ENCODE measurements at regions not wholly inside any gene's neighbourhood (a gene's known extent, or its start where the extent isn't known, plus 50 kb on each side); places are given as distances from the start of the nearest gene placed in this dataset.

DNA sequence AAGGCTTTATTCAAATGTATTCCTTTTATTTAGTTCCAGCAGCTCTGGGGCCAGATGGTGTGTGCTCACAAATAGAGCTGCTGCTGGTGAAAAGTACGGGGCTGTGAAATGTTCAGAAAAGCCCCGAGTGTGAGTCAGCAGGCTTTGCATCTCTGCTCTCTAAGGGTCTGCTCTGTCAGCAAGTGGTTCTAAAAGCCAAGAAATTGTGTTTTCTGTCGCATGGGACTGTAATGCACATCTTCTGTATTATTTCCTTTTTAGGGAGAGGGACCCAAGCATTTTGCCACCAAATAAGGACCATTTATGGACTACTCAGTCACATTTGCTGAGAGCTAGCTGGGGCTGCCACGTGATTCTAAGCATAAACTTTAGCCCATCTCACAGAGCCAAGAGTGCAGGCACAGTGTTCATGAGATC, 82.9 kb upstream of the NHS start:
- H3K4me1 Mint-ChIP-seq (ENCODE audit: low read depth) = no peaks in the 10 kb centered on the region
- no peak overlapping the region for H3K4me3 Mint-ChIP-seq
- no peaks in the 10 kb centered on the region for H3K9me3 Mint-ChIP-seq
- peaks cover 3% of the 10 kb centered on the region for H3K27me3 Mint-ChIP-seq (ENCODE audit: insufficient read depth)
- H3K27ac Mint-ChIP-seq = no peak overlapping the region
- TF ChIP-seq, protein P1, sequence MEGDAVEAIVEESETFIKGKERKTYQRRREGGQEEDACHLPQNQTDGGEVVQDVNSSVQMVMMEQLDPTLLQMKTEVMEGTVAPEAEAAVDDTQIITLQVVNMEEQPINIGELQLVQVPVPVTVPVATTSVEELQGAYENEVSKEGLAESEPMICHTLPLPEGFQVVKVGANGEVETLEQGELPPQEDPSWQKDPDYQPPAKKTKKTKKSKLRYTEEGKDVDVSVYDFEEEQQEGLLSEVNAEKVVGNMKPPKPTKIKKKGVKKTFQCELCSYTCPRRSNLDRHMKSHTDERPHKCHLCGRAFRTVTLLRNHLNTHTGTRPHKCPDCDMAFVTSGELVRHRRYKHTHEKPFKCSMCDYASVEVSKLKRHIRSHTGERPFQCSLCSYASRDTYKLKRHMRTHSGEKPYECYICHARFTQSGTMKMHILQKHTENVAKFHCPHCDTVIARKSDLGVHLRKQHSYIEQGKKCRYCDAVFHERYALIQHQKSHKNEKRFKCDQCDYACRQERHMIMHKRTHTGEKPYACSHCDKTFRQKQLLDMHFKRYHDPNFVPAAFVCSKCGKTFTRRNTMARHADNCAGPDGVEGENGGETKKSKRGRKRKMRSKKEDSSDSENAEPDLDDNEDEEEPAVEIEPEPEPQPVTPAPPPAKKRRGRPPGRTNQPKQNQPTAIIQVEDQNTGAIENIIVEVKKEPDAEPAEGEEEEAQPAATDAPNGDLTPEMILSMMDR (IDR thresholded peaks at IDR 0.05) = no peak
- no peaks in the 10 kb centered on the region for H3K36me3 Mint-ChIP-seq (ENCODE audit: low read depth)
- no peak for DNase-seq

- no peak for DNase-seq
- Mint-ChIP-seq H3K27me3 (ENCODE audit: insufficient read depth) (peaks cover 3% of the 10 kb centered on the region; the same call in 1 of the 2 replicates), H3K4me3 (no peak overlapping the region), H3K27ac (no peak overlapping the region), H3K36me3 (ENCODE audit: low read depth) (no peaks in the 10 kb centered on the region), H3K9me3 (no peaks in the 10 kb centered on the region), H3K4me1 (ENCODE audit: low read depth) (peaks cover 8% of the 10 kb centered on the region; the same call in 1 of the 2 replicates)
- TF ChIP-seq, protein P1 (IDR thresholded peaks at IDR 0.05) = no peak
Measured at GRCh38 chrX:17294561-17294960, 80.4 kb upstream of the NHS start.

DNA sequence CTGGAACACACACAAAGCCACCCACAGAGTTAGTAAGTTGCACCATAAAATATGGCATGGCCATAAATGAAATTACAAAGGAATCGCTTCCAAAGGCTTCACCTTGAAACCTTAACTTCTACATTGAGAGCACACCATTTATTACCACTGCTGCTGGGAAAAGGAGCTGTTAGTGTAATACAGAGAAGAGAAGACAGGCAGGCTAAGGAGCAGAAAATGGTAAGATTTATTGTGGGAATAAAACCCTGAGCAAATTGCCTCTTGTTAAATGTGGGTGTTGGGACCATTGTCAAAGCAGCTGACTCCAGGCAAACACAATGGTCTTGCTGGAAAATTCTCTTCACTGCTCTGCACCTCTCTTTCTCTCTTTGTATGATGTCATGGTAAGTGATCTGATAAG, 79.2 kb upstream of the NHS start:
- Mint-ChIP-seq H3K9me3 (no peaks in the 10 kb centered on the region), H3K27ac (no peak overlapping the region), H3K4me1 (ENCODE audit: low read depth) (peaks cover 8% of the 10 kb centered on the region; the same call in 1 of the 2 replicates), H3K4me3 (no peak overlapping the region), H3K36me3 (ENCODE audit: low read depth) (no peaks in the 10 kb centered on the region), H3K27me3 (ENCODE audit: insufficient read depth) (peaks cover 3% of the 10 kb centered on the region; the same call in 1 of the 2 replicates)
- TF ChIP-seq, protein P1 (IDR thresholded peaks at IDR 0.05) = no peak
- DNase-seq = no peak

DNA sequence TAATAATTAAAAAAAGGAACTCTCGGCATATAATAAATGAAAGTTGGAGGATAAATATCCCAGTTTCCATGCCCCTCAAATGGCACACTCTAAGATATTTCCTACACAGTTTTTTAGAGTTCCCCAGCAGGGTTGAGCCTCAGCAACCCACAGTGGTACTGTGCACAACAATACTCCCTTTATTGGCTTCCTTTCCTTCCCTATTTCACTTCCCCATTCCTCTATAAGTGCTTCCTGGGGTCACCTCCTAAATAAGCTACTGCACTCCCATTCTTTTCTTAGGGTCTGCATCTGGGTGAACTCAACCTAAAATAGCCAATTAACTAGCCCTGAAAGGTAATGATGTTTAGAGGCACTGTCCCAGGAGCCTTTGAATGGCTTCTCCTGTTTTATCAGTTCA, 76.4 kb upstream of the NHS start:
- Mint-ChIP-seq H3K27me3 (ENCODE audit: insufficient read depth) (peaks cover 3% of the 10 kb centered on the region; the same call in 1 of the 2 replicates), H3K9me3 (no peaks in the 10 kb centered on the region), H3K4me3 (peak overlapping the region; percentile 62), H3K4me1 (ENCODE audit: low read depth) (peaks cover 8% of the 10 kb centered on the region; the same call in 1 of the 2 replicates), H3K27ac (no peak overlapping the region), H3K36me3 (ENCODE audit: low read depth) (no peaks in the 10 kb centered on the region)
- TF ChIP-seq, protein P1 (IDR thresholded peaks at IDR 0.05) = no peak
- DNase-seq = no peak

DNA sequence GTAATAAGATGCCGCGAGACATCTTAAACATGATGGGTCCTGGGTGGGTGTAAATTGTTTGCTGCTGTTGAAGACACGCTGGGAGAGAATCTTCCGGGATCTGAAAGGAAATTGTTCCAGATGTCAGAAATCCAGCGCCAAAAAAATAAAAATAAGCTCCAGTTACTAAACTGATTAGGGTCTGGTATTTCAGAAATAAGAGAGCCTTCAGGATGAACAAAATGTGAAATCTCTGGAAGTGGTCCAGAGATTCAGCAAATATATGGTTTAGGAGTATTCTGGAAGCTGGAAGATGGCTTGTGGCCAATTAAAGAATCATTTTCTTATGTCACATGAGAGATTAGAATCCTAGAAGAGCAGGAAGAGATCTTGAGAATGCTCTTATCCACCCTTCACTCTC, 75.8 kb upstream of the NHS start:
- Mint-ChIP-seq H3K4me3 (peak overlapping the region; percentile 62), H3K36me3 (ENCODE audit: low read depth) (no peaks in the 10 kb centered on the region), H3K27me3 (ENCODE audit: insufficient read depth) (0 out of 2 replicates have a peak, but pooled peaks cover under 1% of the 10 kb centered on the region), H3K27ac (no peak overlapping the region), H3K9me3 (no peaks in the 10 kb centered on the region), H3K4me1 (ENCODE audit: low read depth) (peaks cover 8% of the 10 kb centered on the region; the same call in 1 of the 2 replicates)
- TF ChIP-seq, protein P1 (IDR thresholded peaks at IDR 0.05) = no peak
- DNase-seq = no peak

GRCh38 chrX:17323397-17323796, 51.6 kb upstream of the NHS start:
- peaks cover 3% of the 10 kb centered on the region for H3K27me3 Mint-ChIP-seq (ENCODE audit: insufficient read depth)
- DNase-seq = no peak
- no peaks in the 10 kb centered on the region for H3K4me1 Mint-ChIP-seq (ENCODE audit: low read depth)
- H3K9me3 Mint-ChIP-seq = no peaks in the 10 kb centered on the region
- no peak overlapping the region for H3K27ac Mint-ChIP-seq
- H3K36me3 Mint-ChIP-seq (ENCODE audit: low read depth) = no peaks in the 10 kb centered on the region
- H3K4me3 Mint-ChIP-seq = no peak overlapping the region
- TF ChIP-seq, protein P1 (IDR thresholded peaks at IDR 0.05) = no peak
